HepG2 (cell line): ENCODE measurements at regions not wholly inside any gene's neighbourhood (a gene's known extent, or its start where the extent isn't known, plus 50 kb on each side); places are given as distances from the start of the nearest gene placed in this dataset.

Experiments
- ATAC-seq: fragments of 200-7000 bp; cut with Tn5 transposase; 3 replicates; pipeline ENCODE4 v1.9.1; 2020; ENCODE audit warnings: mild to moderate bottlenecking, moderate library complexity
- BruUV-seq: library from RNA; stranded (reverse); fragments of 400-500 nt; replicated peaks from 2 replicates; lab custom pipeline; 2021; lab: Mats Ljungman, UMichigan
- CTCF ChIA-PET: fragments of 300-600 bp; formaldehyde crosslinking; extraction: SDS; loops from one replicate; lab custom pipeline; 2021; ENCODE audit warnings: low total read pairs, inconsistent platforms, low intra/inter-chr PET ratio; lab: Yijun Ruan, JAX
- POLR2A ChIA-PET: fragments of 350-600 bp; sonication (Branson Sonifier 250); formaldehyde crosslinking; loops from one replicate; lab custom pipeline; 2020; ENCODE audit warnings: antibody characterized with exemption, inconsistent platforms; lab: Yijun Ruan, JAX
- DNase-seq: peaks from one replicate; pipeline ENCODE4 v3.0.0-alpha.2; 2015; ENCODE audit warnings: low spot score
- FAIRE-seq: peaks from 3 replicates; lab custom pipeline; 2011; peaks lifted over from hg19 to GRCh38; lab: Jason Lieb, UNC
- H2AFZ ChIP-seq: one replicate; pipeline ENCODE4 v1.6.1; 2011; ENCODE audit warnings: low read length, inconsistent platforms
- H3K27ac ChIP-seq: fragments of 300-600 bp; 3 replicates; pipeline ENCODE4 v1.8.0; 2011; ENCODE audit warnings: mixed run types, mild to moderate bottlenecking, mixed read lengths, low read length, inconsistent platforms; ENCODE audit not compliant: insufficient read depth; ENCODE audit errors: extremely low read length
- H3K27me3 ChIP-seq, 2 experiments: fragments of 200-600 bp in 1 of 2; 2 replicates in 1 of 2; 3 replicates in 1 of 2; pipeline versions ENCODE4 v1.6.0 to v1.8.0; 2011; ENCODE audit warnings: low read length in 2 of 2, mild to moderate bottlenecking in 2 of 2, moderate library complexity in 2 of 2, inconsistent platforms in 1 of 2; ENCODE audit not compliant: insufficient read depth in 2 of 2, control insufficient read depth in 1 of 2
- H3K36me3 ChIP-seq, 2 experiments: fragments of 200-600 bp in 1 of 2; replicated peaks in 1 of 2; 2 replicates in 1 of 2; 3 replicates in 1 of 2; pipeline versions ENCODE4 v1.5.1 to v1.8.0; 2011; ENCODE audit warnings: low read length in 2 of 2, inconsistent platforms in 1 of 2; ENCODE audit not compliant: insufficient read depth in 2 of 2, control insufficient read depth in 1 of 2
- H3K4me1 ChIP-seq: 2 replicates; pipeline ENCODE4 v1.5.1; 2012; ENCODE audit warnings: low read length, inconsistent platforms; ENCODE audit not compliant: insufficient read depth
- H3K4me2 ChIP-seq: 2 replicates; pipeline ENCODE4 v1.6.0; 2011; ENCODE audit warnings: low read depth, low read length, inconsistent platforms
- H3K4me3 ChIP-seq, 3 experiments: fragments of 200-600 bp in 1 of 3; sonication (generic), shearing (Covaris generic) in 1 of 3; replicated peaks in 1 of 3; 2 replicates each; pipeline ENCODE4 v1.5.1; 2011 to 2016; ENCODE audit warnings: low read length in 3 of 3, inconsistent platforms in 2 of 3, low read depth in 2 of 3, mild to moderate bottlenecking in 2 of 3, control low read depth in 1 of 3, mixed read lengths in 1 of 3; ENCODE audit not compliant: insufficient read depth in 1 of 3
- H3K79me2 ChIP-seq: one replicate; pipeline ENCODE4 v1.6.1; 2011; ENCODE audit warnings: low read length, inconsistent platforms; ENCODE audit not compliant: insufficient read depth
- H3K9ac ChIP-seq: 2 replicates; pipeline ENCODE4 v1.6.0; 2011; ENCODE audit warnings: mild to moderate bottlenecking, low read depth, low read length, inconsistent platforms; ENCODE audit not compliant: insufficient read depth
- H3K9me3 ChIP-seq: 2 replicates; pipeline ENCODE4 v1.5.1; 2012; ENCODE audit warnings: mild to moderate bottlenecking, low read length
- H4K20me1 ChIP-seq: 2 replicates; pipeline ENCODE4 v1.6.0; 2011; ENCODE audit warnings: inconsistent platforms, mild to moderate bottlenecking, low read length, moderate library complexity; ENCODE audit not compliant: insufficient read depth
- E2F1 ChIP-seq: sonication (generic); formaldehyde crosslinking; IDR thresholded peaks from 2 replicates; pipeline ENCODE4 v1.5.0; 2020; ENCODE audit warnings: missing genetic modification reagents
- E2F2 ChIP-seq: sonication (generic); formaldehyde crosslinking; IDR thresholded peaks from 2 replicates; pipeline ENCODE4 v1.4.0; 2020; ENCODE audit warnings: missing genetic modification reagents, borderline replicate concordance
- JUND ChIP-seq: sonication (generic); formaldehyde crosslinking; IDR thresholded peaks from 2 replicates; pipeline ENCODE4 v1.8.0; 2022; ENCODE audit warnings: mild to moderate bottlenecking, missing genetic modification reagents
- LCORL ChIP-seq, 2 experiments: fragments of 450-650 bp in 1 of 2; sonication (generic) in 1 of 2; formaldehyde crosslinking in 1 of 2; IDR thresholded peaks; 2 replicates each; pipeline versions ENCODE4 v1.5.0 to v1.6.1; 2017 to 2020; ENCODE audit warnings: antibody characterized with exemption in 1 of 2, missing genetic modification reagents in 1 of 2
- PLSCR1 ChIP-seq: sonication (generic); formaldehyde crosslinking; IDR thresholded peaks from 2 replicates; pipeline ENCODE4 v1.5.0; 2020; ENCODE audit warnings: missing genetic modification reagents, mild to moderate bottlenecking, borderline replicate concordance
- TCF12 ChIP-seq, 2 experiments: fragments of 450-650 bp in 1 of 2; sonication (generic) in 1 of 2; formaldehyde crosslinking in 1 of 2; IDR thresholded peaks; 2 replicates each; pipeline versions ENCODE4 v1.6.1 to v1.8.0; 2017 to 2022; ENCODE audit warnings: antibody characterized with exemption in 1 of 2, mild to moderate bottlenecking in 1 of 2, missing genetic modification reagents in 1 of 2, moderate library complexity in 1 of 2
- ZIK1 ChIP-seq: sonication (generic); formaldehyde crosslinking; IDR thresholded peaks from 2 replicates; pipeline ENCODE4 v1.5.0; 2020; ENCODE audit warnings: mild to moderate bottlenecking, low read depth, missing genetic modification reagents, borderline replicate concordance
- ZNF260 ChIP-seq: sonication (generic); formaldehyde crosslinking; IDR thresholded peaks from 2 replicates; pipeline ENCODE4 v1.4.0; 2020; ENCODE audit warnings: missing genetic modification reagents, low read depth, mild to moderate bottlenecking, borderline replicate concordance
- ZNF276 ChIP-seq: sonication (generic); formaldehyde crosslinking; IDR thresholded peaks from 2 replicates; pipeline ENCODE4 v1.4.0; 2020; ENCODE audit warnings: mild to moderate bottlenecking, low read depth, missing genetic modification reagents
- ZNF564 ChIP-seq: sonication (generic); formaldehyde crosslinking; IDR thresholded peaks from 2 replicates; pipeline ENCODE4 v1.8.1; 2023; ENCODE audit warnings: mild to moderate bottlenecking, missing genetic modification reagents
- ZNF569 ChIP-seq: sonication (generic); formaldehyde crosslinking; IDR thresholded peaks from 2 replicates; pipeline ENCODE4 v1.5.0; 2020; ENCODE audit warnings: mild to moderate bottlenecking, missing genetic modification reagents, moderate library complexity, borderline replicate concordance
- ZNF737 ChIP-seq: sonication (generic); formaldehyde crosslinking; IDR thresholded peaks from 2 replicates; pipeline ENCODE4 v1.5.0; 2020; ENCODE audit warnings: missing genetic modification reagents, mild to moderate bottlenecking, borderline replicate concordance
- WGBS: methylation state at CpG from one replicate; pipeline ENCODE4 v1.1.6; 2017; ENCODE audit warnings: low lambda C conversion rate; 5-methylcytosine and 5-hydroxymethylcytosine counted together
- in situ Hi-C: cut with HindIII; loops from 2 replicates; pipeline ENCODE4 v1.10.0; 2017; ENCODE audit warnings: low pct_unique_long_range_greater_than_20kb; ENCODE audit not compliant: extremely low pct_ligation_motif_present
- intact Hi-C: fragments of 100-400 bp; cut with micrococcal nuclease; formaldehyde crosslinking; loops from one replicate; pipeline ENCODE4 v1.10.0; 2022; ENCODE audit not compliant: unreplicated experiment

- TF ChIP-seq E2F2 (CRISPR knock-in tag) = no peak
- no peak for TF ChIP-seq LCORL (IDR thresholded peaks at IDR 0.05)
- TF ChIP-seq LCORL (CRISPR knock-in tag; IDR thresholded peaks at IDR 0.05) = no peak
- TF ChIP-seq TCF12 (IDR thresholded peaks at IDR 0.05) = no peak
- TF ChIP-seq TCF12 (CRISPR knock-in tag; IDR thresholded peaks at IDR 0.05) = no peak
Observed at GRCh38 chr3:109774108-109774507, 436.8 kb upstream of the DPPA4 start (continued).

- Histone ChIP-seq H2AFZ (no peak overlapping the region), H3K36me3 (no peaks in the 10 kb centered on the region), H3K4me1 (no peaks in the 10 kb centered on the region), H3K4me3 (no peak overlapping the region), H4K20me1 (no peaks in the 10 kb centered on the region), H3K27ac (no peak overlapping the region), H3K9ac (no peak overlapping the region), H3K4me2 (no peak overlapping the region), H3K79me2 (no peaks in the 10 kb centered on the region), H3K27me3 (no peaks in the 10 kb centered on the region), H3K9me3 (no peaks in the 10 kb centered on the region; the same call in 1 of the 2 replicates)
- POLR2A ChIA-PET = no interaction called here
- CTCF ChIA-PET = no interaction called here
- intact Hi-C loops = no loop called here
- BruUV-seq = no TSS peak
- FAIRE-seq = no peak
- in situ Hi-C loops = no loop called here
- no peak for ATAC-seq
- no peak for DNase-seq
- WGBS = 0% methylated on average over 1 of the region's 1 CpG
- TF ChIP-seq ZNF276 (CRISPR knock-in tag) (no peak), E2F1 (CRISPR knock-in tag) (no peak), ZNF569 (CRISPR knock-in tag) (no peak), ZNF564 (no peak), TCF12 (IDR thresholded peaks at IDR 0.05) (no peak), TCF12 (CRISPR knock-in tag; IDR thresholded peaks at IDR 0.05) (no peak), ZNF737 (CRISPR knock-in tag) (no peak), PLSCR1 (CRISPR knock-in tag) (no peak), ZNF260 (CRISPR knock-in tag) (no peak), JUND (CRISPR knock-in tag) (no peak), ZIK1 (CRISPR knock-in tag) (no peak)
Observed at GRCh38 chr3:109784285-109784684, 446.9 kb upstream of the DPPA4 start.
